Transverse colon (tissue), 3 donors: ENCODE measurements at regions not wholly inside any gene's neighbourhood (a gene's known extent, or its start where the extent isn't known, plus 50 kb on each side); places are given as distances from the start of the nearest gene placed in this dataset.

ENCODE experiments used
- EP300 ChIP-seq: sonication (generic); formaldehyde crosslinking; IDR thresholded peaks from one replicate; pipeline ENCODE4 v1.6.1; 2017; ENCODE audit warnings: antibody characterized with exemption, low read depth
- POLR2A ChIP-seq: fragments of 450-650 bp; IDR thresholded peaks from one replicate; pipeline ENCODE4 v1.6.1; 2016; ENCODE audit warnings: antibody characterized with exemption, mild to moderate bottlenecking, moderate library complexity
- TF ChIP-seq, protein P1 (sequence below), 5 experiments: fragments of 200-600 bp in 3 of 5; fragments of 450-650 bp in 2 of 5; sonication (generic) in 3 of 5; IDR thresholded peaks; 1 replicate in 2 of 5; 2 replicates in 3 of 5; pipeline ENCODE4 v1.5.1; 2016 to 2017; ENCODE audit warnings: antibody characterized with exemption in 5 of 5, inconsistent platforms in 3 of 5, mild to moderate bottlenecking in 2 of 5, moderate library complexity in 1 of 5

DNA sequence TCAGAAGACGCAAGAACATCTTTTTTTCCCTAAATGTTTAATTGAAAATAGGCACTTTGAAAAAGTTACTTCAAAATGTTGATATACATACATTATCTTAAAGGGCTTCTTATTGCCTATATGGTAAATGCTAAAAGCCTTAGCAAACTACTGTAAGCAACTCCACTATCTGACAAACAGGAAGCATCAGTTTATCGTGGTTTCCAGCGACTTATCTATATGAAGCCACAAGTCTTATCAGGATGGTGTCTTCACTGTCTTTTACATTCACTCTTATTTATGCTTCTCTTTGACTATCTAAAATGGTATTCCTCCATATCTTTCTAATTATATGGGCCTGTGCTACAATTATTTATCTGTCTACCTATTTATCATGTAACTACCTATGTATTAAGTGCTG, 2091.9 kb downstream of the LRRC4C start:
- TF ChIP-seq, protein P1, sequence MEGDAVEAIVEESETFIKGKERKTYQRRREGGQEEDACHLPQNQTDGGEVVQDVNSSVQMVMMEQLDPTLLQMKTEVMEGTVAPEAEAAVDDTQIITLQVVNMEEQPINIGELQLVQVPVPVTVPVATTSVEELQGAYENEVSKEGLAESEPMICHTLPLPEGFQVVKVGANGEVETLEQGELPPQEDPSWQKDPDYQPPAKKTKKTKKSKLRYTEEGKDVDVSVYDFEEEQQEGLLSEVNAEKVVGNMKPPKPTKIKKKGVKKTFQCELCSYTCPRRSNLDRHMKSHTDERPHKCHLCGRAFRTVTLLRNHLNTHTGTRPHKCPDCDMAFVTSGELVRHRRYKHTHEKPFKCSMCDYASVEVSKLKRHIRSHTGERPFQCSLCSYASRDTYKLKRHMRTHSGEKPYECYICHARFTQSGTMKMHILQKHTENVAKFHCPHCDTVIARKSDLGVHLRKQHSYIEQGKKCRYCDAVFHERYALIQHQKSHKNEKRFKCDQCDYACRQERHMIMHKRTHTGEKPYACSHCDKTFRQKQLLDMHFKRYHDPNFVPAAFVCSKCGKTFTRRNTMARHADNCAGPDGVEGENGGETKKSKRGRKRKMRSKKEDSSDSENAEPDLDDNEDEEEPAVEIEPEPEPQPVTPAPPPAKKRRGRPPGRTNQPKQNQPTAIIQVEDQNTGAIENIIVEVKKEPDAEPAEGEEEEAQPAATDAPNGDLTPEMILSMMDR (IDR thresholded peaks at IDR 0.05), result no peak
- TF ChIP-seq POLR2A, result no peak
- TF ChIP-seq EP300, result no peak
